ENCODE measurements at regions not wholly inside any gene's neighbourhood (a gene's known extent, or its start where the extent isn't known, plus 50 kb on each side); places are given as distances from the start of the nearest gene placed in this dataset.

GRCh38 chr6:165056292-165056691 is 253.1 kb downstream of the C6orf118 start:
- H3K4me1 ChIP-seq (ENCODE audit: control insufficient read depth in 5 of 5, insufficient read depth in 5 of 5, low read length in 5 of 5), result no peaks in the 10 kb centered on the region
- no peak overlapping the region for H3K4me3 ChIP-seq (ENCODE audit: low read depth in 1 of 5, low read length in 5 of 5)
- no peaks in the 10 kb centered on the region for H3K9me3 ChIP-seq (ENCODE audit: control insufficient read depth in 5 of 5, low read length in 5 of 5)
- H3K9ac ChIP-seq (ENCODE audit: low read length in 5 of 5), result no peak overlapping the region
- no peak overlapping the region for H3K27ac ChIP-seq (ENCODE audit: low read depth, low read length)
- no peaks in the 10 kb centered on the region for H3K36me3 ChIP-seq (ENCODE audit: control insufficient read depth in 5 of 5, insufficient read depth in 5 of 5, low read length in 5 of 5)
- no peaks in the 10 kb centered on the region for H3K27me3 ChIP-seq (ENCODE audit: control insufficient read depth in 5 of 5, insufficient read depth in 4 of 5, low read length in 5 of 5)

- H3K9me3 ChIP-seq (ENCODE audit: control insufficient read depth in 5 of 5, low read length in 5 of 5), result peaks cover 0 to 2% (median 0%) of the 10 kb centered on the region in 5 donors
- no peaks in the 10 kb centered on the region for H3K36me3 ChIP-seq (ENCODE audit: control insufficient read depth in 5 of 5, insufficient read depth in 5 of 5, low read length in 5 of 5)
- no peaks in the 10 kb centered on the region for H3K27me3 ChIP-seq (ENCODE audit: control insufficient read depth in 5 of 5, insufficient read depth in 4 of 5, low read length in 5 of 5)
- no peak overlapping the region for H3K9ac ChIP-seq (ENCODE audit: low read length in 5 of 5)
- H3K27ac ChIP-seq (ENCODE audit: low read depth, low read length), result no peak overlapping the region
- no peaks in the 10 kb centered on the region for H3K4me1 ChIP-seq (ENCODE audit: control insufficient read depth in 5 of 5, insufficient read depth in 5 of 5, low read length in 5 of 5)
- H3K4me3 ChIP-seq (ENCODE audit: low read depth in 1 of 5, low read length in 5 of 5), result no peak overlapping the region
Measured at GRCh38 chr6:165055231-165055630, 254.2 kb downstream of the C6orf118 start.

GRCh38 chr6:165052561-165053480 is 256.6 kb downstream of the C6orf118 start:
- Histone ChIP-seq H3K4me1 (ENCODE audit: control insufficient read depth in 5 of 5, insufficient read depth in 5 of 5, low read length in 5 of 5) (no peaks in the 10 kb centered on the region), H3K9me3 (ENCODE audit: control insufficient read depth in 5 of 5, low read length in 5 of 5) (peaks cover 0 to 12% (median 6%) of the 10 kb centered on the region in 5 donors), H3K27me3 (ENCODE audit: control insufficient read depth in 5 of 5, insufficient read depth in 4 of 5, low read length in 5 of 5) (no peaks in the 10 kb centered on the region), H3K9ac (ENCODE audit: low read length in 5 of 5) (no peak overlapping the region), H3K36me3 (ENCODE audit: control insufficient read depth in 5 of 5, insufficient read depth in 5 of 5, low read length in 5 of 5) (no peaks in the 10 kb centered on the region), H3K27ac (ENCODE audit: low read depth, low read length) (no peak overlapping the region), H3K4me3 (ENCODE audit: low read depth in 1 of 5, low read length in 5 of 5) (no peak overlapping the region)

GRCh38 chr6:165049362-165049761 is 260.0 kb downstream of the C6orf118 start:
- H3K4me1 ChIP-seq (ENCODE audit: control insufficient read depth in 5 of 5, insufficient read depth in 5 of 5, low read length in 5 of 5), result no peaks in the 10 kb centered on the region
- H3K9me3 ChIP-seq (ENCODE audit: control insufficient read depth in 5 of 5, low read length in 5 of 5), result peaks cover 3 to 18% (median 6%) of the 10 kb centered on the region in 5 donors
- no peaks in the 10 kb centered on the region for H3K36me3 ChIP-seq (ENCODE audit: control insufficient read depth in 5 of 5, insufficient read depth in 5 of 5, low read length in 5 of 5)
- H3K9ac ChIP-seq (ENCODE audit: low read length in 5 of 5), result no peak overlapping the region
- no peak overlapping the region for H3K4me3 ChIP-seq (ENCODE audit: low read depth in 1 of 5, low read length in 5 of 5)
- no peak overlapping the region for H3K27ac ChIP-seq (ENCODE audit: low read depth, low read length)
- no peaks in the 10 kb centered on the region for H3K27me3 ChIP-seq (ENCODE audit: control insufficient read depth in 5 of 5, insufficient read depth in 4 of 5, low read length in 5 of 5)

- Histone ChIP-seq H3K4me3 (ENCODE audit: low read depth in 1 of 5, low read length in 5 of 5) (no peak overlapping the region), H3K27ac (ENCODE audit: low read depth, low read length) (no peak overlapping the region), H3K27me3 (ENCODE audit: control insufficient read depth in 5 of 5, insufficient read depth in 4 of 5, low read length in 5 of 5) (no peaks in the 10 kb centered on the region), H3K4me1 (ENCODE audit: control insufficient read depth in 5 of 5, insufficient read depth in 5 of 5, low read length in 5 of 5) (no peaks in the 10 kb centered on the region), H3K9ac (ENCODE audit: low read length in 5 of 5) (no peak overlapping the region), H3K36me3 (ENCODE audit: control insufficient read depth in 5 of 5, insufficient read depth in 5 of 5, low read length in 5 of 5) (no peaks in the 10 kb centered on the region), H3K9me3 (ENCODE audit: control insufficient read depth in 5 of 5, low read length in 5 of 5) (peaks cover 3 to 18% (median 6%) of the 10 kb centered on the region in 5 donors)
Measured at GRCh38 chr6:165047952-165048351, 261.5 kb downstream of the C6orf118 start.

- Histone ChIP-seq H3K36me3 (ENCODE audit: control insufficient read depth in 5 of 5, insufficient read depth in 5 of 5, low read length in 5 of 5) (no peaks in the 10 kb centered on the region), H3K9ac (ENCODE audit: low read length in 5 of 5) (no peak overlapping the region), H3K27me3 (ENCODE audit: control insufficient read depth in 5 of 5, insufficient read depth in 4 of 5, low read length in 5 of 5) (no peaks in the 10 kb centered on the region), H3K9me3 (ENCODE audit: control insufficient read depth in 5 of 5, low read length in 5 of 5) (peaks cover 3 to 18% (median 8%) of the 10 kb centered on the region in 5 donors), H3K27ac (ENCODE audit: low read depth, low read length) (no peak overlapping the region), H3K4me1 (ENCODE audit: control insufficient read depth in 5 of 5, insufficient read depth in 5 of 5, low read length in 5 of 5) (no peaks in the 10 kb centered on the region), H3K4me3 (ENCODE audit: low read depth in 1 of 5, low read length in 5 of 5) (no peak overlapping the region)
Measured at GRCh38 chr6:165045631-165046030, 263.8 kb downstream of the C6orf118 start.

GRCh38 chr6:165042912-165043311 is 266.5 kb downstream of the C6orf118 start:
- H3K4me1 ChIP-seq (ENCODE audit: control insufficient read depth in 5 of 5, insufficient read depth in 5 of 5, low read length in 5 of 5), result no peaks in the 10 kb centered on the region
- H3K36me3 ChIP-seq (ENCODE audit: control insufficient read depth in 5 of 5, insufficient read depth in 5 of 5, low read length in 5 of 5), result no peaks in the 10 kb centered on the region
- H3K27me3 ChIP-seq (ENCODE audit: control insufficient read depth in 5 of 5, insufficient read depth in 4 of 5, low read length in 5 of 5), result no peaks in the 10 kb centered on the region
- peaks cover 0 to 6% (median 4%) of the 10 kb centered on the region in 5 donors for H3K9me3 ChIP-seq (ENCODE audit: control insufficient read depth in 5 of 5, low read length in 5 of 5)
- no peak overlapping the region for H3K27ac ChIP-seq (ENCODE audit: low read depth, low read length)
- no peak overlapping the region for H3K4me3 ChIP-seq (ENCODE audit: low read depth in 1 of 5, low read length in 5 of 5)
- H3K9ac ChIP-seq (ENCODE audit: low read length in 5 of 5), result no peak overlapping the region

- H3K27me3 ChIP-seq (ENCODE audit: control insufficient read depth in 5 of 5, insufficient read depth in 4 of 5, low read length in 5 of 5), result no peaks in the 10 kb centered on the region
- peaks cover 0 to 4% (median 0%) of the 10 kb centered on the region in 5 donors for H3K9me3 ChIP-seq (ENCODE audit: control insufficient read depth in 5 of 5, low read length in 5 of 5)
- no peaks in the 10 kb centered on the region for H3K36me3 ChIP-seq (ENCODE audit: control insufficient read depth in 5 of 5, insufficient read depth in 5 of 5, low read length in 5 of 5)
- no peaks in the 10 kb centered on the region for H3K4me1 ChIP-seq (ENCODE audit: control insufficient read depth in 5 of 5, insufficient read depth in 5 of 5, low read length in 5 of 5)
- no peak overlapping the region for H3K9ac ChIP-seq (ENCODE audit: low read length in 5 of 5)
- no peak overlapping the region for H3K4me3 ChIP-seq (ENCODE audit: low read depth in 1 of 5, low read length in 5 of 5)
- no peak overlapping the region for H3K27ac ChIP-seq (ENCODE audit: low read depth, low read length)
Measured at GRCh38 chr6:165040440-165040839, 269.0 kb downstream of the C6orf118 start.

- no peaks in the 10 kb centered on the region for H3K36me3 ChIP-seq (ENCODE audit: control insufficient read depth in 5 of 5, insufficient read depth in 5 of 5, low read length in 5 of 5)
- H3K4me1 ChIP-seq (ENCODE audit: control insufficient read depth in 5 of 5, insufficient read depth in 5 of 5, low read length in 5 of 5), result no peaks in the 10 kb centered on the region
- H3K4me3 ChIP-seq (ENCODE audit: low read depth in 1 of 5, low read length in 5 of 5), result no peak overlapping the region
- no peaks in the 10 kb centered on the region for H3K27me3 ChIP-seq (ENCODE audit: control insufficient read depth in 5 of 5, insufficient read depth in 4 of 5, low read length in 5 of 5)
- H3K9ac ChIP-seq (ENCODE audit: low read length in 5 of 5), result no peak overlapping the region
- H3K9me3 ChIP-seq (ENCODE audit: control insufficient read depth in 5 of 5, low read length in 5 of 5), result peaks cover 0 to 8% (median 0%) of the 10 kb centered on the region in 5 donors
- no peak overlapping the region for H3K27ac ChIP-seq (ENCODE audit: low read depth, low read length)
Measured at GRCh38 chr6:165034271-165034741, 275.1 kb downstream of the C6orf118 start.

- H3K27me3 ChIP-seq (ENCODE audit: control insufficient read depth in 5 of 5, insufficient read depth in 4 of 5, low read length in 5 of 5), result no peaks in the 10 kb centered on the region
- no peak overlapping the region for H3K27ac ChIP-seq (ENCODE audit: low read depth, low read length)
- no peaks in the 10 kb centered on the region for H3K36me3 ChIP-seq (ENCODE audit: control insufficient read depth in 5 of 5, insufficient read depth in 5 of 5, low read length in 5 of 5)
- H3K9me3 ChIP-seq (ENCODE audit: control insufficient read depth in 5 of 5, low read length in 5 of 5), result peaks cover 0 to 8% (median 0%) of the 10 kb centered on the region in 5 donors
- no peak overlapping the region for H3K9ac ChIP-seq (ENCODE audit: low read length in 5 of 5)
- no peaks in the 10 kb centered on the region for H3K4me1 ChIP-seq (ENCODE audit: control insufficient read depth in 5 of 5, insufficient read depth in 5 of 5, low read length in 5 of 5)
- no peak overlapping the region for H3K4me3 ChIP-seq (ENCODE audit: low read depth in 1 of 5, low read length in 5 of 5)
Measured at GRCh38 chr6:165031502-165031901, 277.9 kb downstream of the C6orf118 start.

Data from subcutaneous abdominal adipose tissue (tissue), 5 donors.